Aorta (tissue), 5 donors: ENCODE measurements at regions not wholly inside any gene's neighbourhood (a gene's known extent, or its start where the extent isn't known, plus 50 kb on each side); places are given as distances from the start of the nearest gene placed in this dataset.
A peak's percentile ranks its signal among the peaks of the same experiment; 100 is the strongest.
"Not testable (repeated sequence)": the region's sequence is repeated elsewhere in the genome, so short reads cannot be mapped to it uniquely, and the experiment has no call there.

ENCODE experiments used
- ATAC-seq: fragments of 200-7000 bp; cut with Tn5 transposase; one replicate; pipeline ENCODE4 v1.9.1; 2022; ENCODE audit warnings: moderate library complexity; ENCODE audit not compliant: low FRiP score
- DNase-seq, 2 donors: peaks; one replicate each; pipeline ENCODE4 v3.0.0-alpha.2; 2020
- H3K27ac ChIP-seq, 2 donors: one replicate each; pipeline ENCODE4 v1.5.1; 2013; ENCODE audit warnings: low read length in 2 of 2, mild to moderate bottlenecking in 2 of 2, moderate library complexity in 2 of 2, control low read depth in 1 of 2, inconsistent platforms in 1 of 2, low read depth in 1 of 2
- H3K27me3 ChIP-seq, 2 donors: one replicate each; pipeline ENCODE4 v1.6.1; 2013; ENCODE audit warnings: control low read depth in 1 of 2, low read length in 1 of 2, mild to moderate bottlenecking in 1 of 2, moderate library complexity in 1 of 2; ENCODE audit not compliant: insufficient read depth in 2 of 2, control insufficient read depth in 1 of 2
- H3K36me3 ChIP-seq, 2 donors: one replicate each; pipeline ENCODE4 v1.6.1; 2013; ENCODE audit warnings: control low read depth in 1 of 2, low read length in 1 of 2, mild to moderate bottlenecking in 1 of 2; ENCODE audit not compliant: insufficient read depth in 2 of 2, control insufficient read depth in 1 of 2
- H3K4me1 ChIP-seq, 2 donors: one replicate each; pipeline ENCODE4 v1.6.1; 2013; ENCODE audit warnings: low read length in 2 of 2, control low read depth in 1 of 2, mild to moderate bottlenecking in 1 of 2, moderate library complexity in 1 of 2; ENCODE audit not compliant: insufficient read depth in 2 of 2, control insufficient read depth in 1 of 2
- H3K4me3 ChIP-seq, 2 donors: one replicate each; pipeline ENCODE4 v1.5.1; 2013; ENCODE audit warnings: low read length in 2 of 2, control low read depth in 1 of 2, mild to moderate bottlenecking in 1 of 2
- H3K9me3 ChIP-seq: one replicate; pipeline ENCODE4 v1.6.1; 2013; ENCODE audit warnings: mild to moderate bottlenecking, low read length; ENCODE audit not compliant: control insufficient read depth
- WGBS, 2 donors: extraction: QIAGEN DNeasy Blood & Tissue Kit; methylation state at CpG; one replicate each; pipeline ENCODE4 v1.1.7; 2013; 5-methylcytosine and 5-hydroxymethylcytosine counted together
- intact Hi-C, 2 donors: fragments of 100-400 bp; cut with DNase I; formaldehyde crosslinking; loops; one replicate each; pipeline versions ENCODE4 v1.14.2 to v1.15.0; 2022
- donor health status: healthy with polysubstance abuse.
- donor health status: Bipolar disorder and iron deficiency.
- donor health status: DM: no; HTN: no; CAD: no.
- donor health status: DM: no; HTN: no; CAD: no.
- donor health status: DM: yes; HTN: yes; CAD: no.

DNA sequence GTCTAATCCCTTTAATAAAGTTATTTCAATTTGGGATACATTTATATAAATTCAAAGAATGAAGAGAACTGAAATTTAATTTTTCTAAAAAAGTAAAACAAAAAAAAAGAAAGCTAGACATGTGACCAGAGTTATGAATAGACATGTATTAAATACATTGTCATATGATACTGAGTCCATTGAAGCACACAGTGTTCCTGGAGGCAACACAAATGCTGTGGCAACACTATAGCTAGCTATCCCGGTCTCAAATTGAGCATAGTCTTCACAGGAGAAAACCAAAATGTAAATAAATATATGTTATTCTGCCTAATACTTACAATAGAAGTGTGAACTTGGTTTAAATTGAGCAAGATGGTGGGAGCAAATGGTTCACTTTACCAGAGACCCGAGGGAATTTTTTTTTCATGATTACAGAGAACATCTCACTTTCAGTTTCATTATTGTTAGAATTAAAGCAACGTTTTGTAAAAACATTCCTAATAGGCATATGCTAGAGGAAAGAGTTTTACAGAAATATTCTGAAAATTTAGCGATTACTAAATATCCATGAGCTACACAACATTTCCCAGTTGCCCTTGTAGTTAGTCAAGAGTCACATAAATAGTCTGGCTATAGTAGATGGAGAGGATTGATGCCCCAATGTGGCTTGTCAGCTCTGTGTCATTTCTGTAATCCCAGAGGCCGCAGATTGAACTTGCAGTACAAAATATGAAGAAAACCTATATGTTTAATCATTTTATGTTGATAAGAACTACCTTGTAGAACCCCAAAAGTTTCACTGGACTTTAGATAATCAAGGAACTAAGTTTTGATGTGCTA, 775.7 kb upstream of the SPRY2 start:
- WGBS, 2 donors: 79% methylated on average over 5 of the region's 5 CpGs
- Histone ChIP-seq H3K27me3 (no peaks in the 10 kb centered on the region), H3K4me3 (no peak overlapping the region), H3K36me3 (no peaks in the 10 kb centered on the region), H3K27ac (no peak overlapping the region), H3K4me1 (no peaks in the 10 kb centered on the region), H3K9me3 (no peaks in the 10 kb centered on the region)
- no peak for ATAC-seq
- intact Hi-C loops: no loop called here
- no peak for DNase-seq

DNA sequence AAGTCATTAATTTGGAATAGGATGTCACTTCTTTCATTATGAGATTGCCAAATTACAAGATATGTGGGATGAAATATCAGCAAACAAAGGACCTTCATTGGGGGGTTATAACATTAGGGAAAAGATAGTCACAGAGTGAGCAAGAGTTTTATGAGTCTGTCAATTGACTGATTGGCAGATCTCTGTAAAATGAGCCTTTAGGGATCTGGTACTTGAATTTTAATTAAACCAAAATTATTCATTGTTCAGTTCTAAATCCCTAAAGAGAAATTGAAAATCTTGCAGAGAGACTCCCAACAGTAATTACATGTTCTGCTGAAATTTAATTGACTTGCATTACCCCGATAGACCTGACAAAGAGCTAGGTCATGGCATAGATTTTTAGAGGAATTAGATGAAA, 768.1 kb upstream of the SPRY2 start:
- ATAC-seq: no peak
- Histone ChIP-seq H3K9me3 (no peaks in the 10 kb centered on the region), H3K27ac (no peak overlapping the region), H3K36me3 (no peaks in the 10 kb centered on the region), H3K4me3 (no peak overlapping the region), H3K27me3 (no peaks in the 10 kb centered on the region), H3K4me1 (no peaks in the 10 kb centered on the region)
- 97 to 100% methylated on average over 1 of the region's 1 CpG for WGBS, 2 donors
- DNase-seq: no peak
- intact Hi-C loops: no loop called here

DNA sequence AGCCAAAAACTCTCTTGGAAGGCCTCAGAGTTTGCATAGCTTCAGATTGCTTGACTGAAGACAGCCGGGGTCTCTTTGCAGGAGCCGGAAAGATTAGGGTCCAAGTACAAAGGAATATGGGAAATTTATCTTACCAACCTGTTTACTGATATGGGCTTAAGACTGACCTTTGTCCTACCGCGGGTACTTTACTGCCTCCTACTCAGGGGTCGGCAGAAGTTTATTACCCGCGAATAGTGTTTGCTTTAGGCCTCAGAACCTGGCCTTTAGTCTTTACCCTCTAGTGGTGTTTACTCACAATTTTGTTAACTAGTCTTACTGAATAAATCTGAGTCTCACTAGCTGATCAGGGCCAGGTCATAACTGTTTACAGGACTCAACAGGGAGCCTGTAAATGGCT, 765.4 kb upstream of the SPRY2 start:
- H3K9me3 ChIP-seq: no peaks in the 10 kb centered on the region
- whole genome bisulfite sequencing, 2 donors: 45 to 60% methylated on average over 7 of the region's 7 CpGs

DNA sequence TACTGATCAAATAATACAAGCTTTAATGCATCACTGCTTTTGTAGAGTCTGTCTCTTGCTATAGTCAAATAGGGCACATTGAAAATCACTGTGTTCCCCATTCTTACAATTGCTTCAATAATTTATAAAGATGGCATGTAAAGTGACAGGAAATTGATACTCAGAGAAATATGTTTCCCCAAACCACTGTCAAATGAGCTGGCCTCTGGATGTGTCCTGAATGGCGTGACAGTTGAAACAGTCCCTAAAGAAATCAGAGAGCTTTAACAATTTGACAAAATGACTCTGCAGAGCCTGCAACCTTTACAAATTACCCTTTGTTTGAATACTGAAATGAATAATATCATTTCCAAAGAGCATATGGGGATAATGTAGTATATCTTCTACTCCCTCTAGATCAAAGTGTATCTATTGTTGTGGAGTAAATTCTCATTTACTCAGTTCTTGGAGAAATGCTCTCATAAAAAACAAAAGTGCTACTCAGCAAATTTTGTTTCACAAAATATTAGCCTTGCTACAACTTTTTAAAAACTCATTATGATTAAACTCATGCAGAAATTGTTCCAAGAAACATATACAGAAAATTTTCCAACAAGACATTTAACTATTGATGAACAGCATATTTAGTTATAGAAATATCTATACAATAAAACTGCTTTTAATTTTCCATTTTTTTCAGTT, 763.2 kb upstream of the SPRY2 start:
- DNase-seq (no peak), ATAC-seq (no peak)
- intact Hi-C loops: no loop called here
- no peaks in the 10 kb centered on the region for H3K4me1 ChIP-seq
- no peaks in the 10 kb centered on the region for H3K27me3 ChIP-seq
- H3K4me3 ChIP-seq: no peak overlapping the region
- H3K36me3 ChIP-seq: no peaks in the 10 kb centered on the region
- no peaks in the 10 kb centered on the region for H3K9me3 ChIP-seq
- WGBS, 2 donors: 45 to 66% methylated on average over 1 of the region's 1 CpG
- H3K27ac ChIP-seq: no peak overlapping the region

More for the DNA sequence above, 765.4 kb upstream of the SPRY2 start:
- intact Hi-C loops: no loop called here
- DNase-seq (no peak), ATAC-seq (no peak)
- Histone ChIP-seq H3K27ac (no peak overlapping the region), H3K4me3 (no peak overlapping the region), H3K36me3 (no peaks in the 10 kb centered on the region), H3K4me1 (no peaks in the 10 kb centered on the region), H3K27me3 (no peaks in the 10 kb centered on the region)

DNA sequence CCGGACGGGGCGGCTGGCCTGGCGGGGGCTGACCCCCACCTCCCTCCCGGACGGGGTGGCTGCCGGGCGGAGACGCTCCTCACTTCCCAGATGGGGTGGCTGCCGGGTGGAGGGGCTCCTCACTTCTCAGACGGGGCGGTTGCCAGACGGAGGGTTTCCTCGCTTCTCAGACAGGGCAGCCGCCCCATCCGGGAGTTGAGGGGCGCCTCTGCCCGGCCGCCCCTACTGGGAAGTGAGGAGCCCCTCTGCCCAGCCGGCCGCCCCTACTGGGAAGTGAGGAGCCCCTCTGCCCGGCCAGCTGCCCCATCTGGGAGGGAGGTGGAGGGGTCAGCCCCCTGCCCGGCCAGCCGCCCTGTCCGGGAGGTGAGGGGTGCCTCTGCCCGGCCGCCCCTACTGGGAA, 761.1 kb upstream of the SPRY2 start:
- H3K27me3 ChIP-seq, H3K27ac ChIP-seq, intact Hi-C loops, H3K36me3 ChIP-seq, H3K4me1 ChIP-seq, ATAC-seq, H3K9me3 ChIP-seq, H3K4me3 ChIP-seq: not testable (repeated sequence)
- DNase-seq: peak in 1 of 2 donors; percentile 48
- WGBS, 2 donors: 94 to 95% methylated on average over 19 to 27 of the region's 27 CpGs

DNA sequence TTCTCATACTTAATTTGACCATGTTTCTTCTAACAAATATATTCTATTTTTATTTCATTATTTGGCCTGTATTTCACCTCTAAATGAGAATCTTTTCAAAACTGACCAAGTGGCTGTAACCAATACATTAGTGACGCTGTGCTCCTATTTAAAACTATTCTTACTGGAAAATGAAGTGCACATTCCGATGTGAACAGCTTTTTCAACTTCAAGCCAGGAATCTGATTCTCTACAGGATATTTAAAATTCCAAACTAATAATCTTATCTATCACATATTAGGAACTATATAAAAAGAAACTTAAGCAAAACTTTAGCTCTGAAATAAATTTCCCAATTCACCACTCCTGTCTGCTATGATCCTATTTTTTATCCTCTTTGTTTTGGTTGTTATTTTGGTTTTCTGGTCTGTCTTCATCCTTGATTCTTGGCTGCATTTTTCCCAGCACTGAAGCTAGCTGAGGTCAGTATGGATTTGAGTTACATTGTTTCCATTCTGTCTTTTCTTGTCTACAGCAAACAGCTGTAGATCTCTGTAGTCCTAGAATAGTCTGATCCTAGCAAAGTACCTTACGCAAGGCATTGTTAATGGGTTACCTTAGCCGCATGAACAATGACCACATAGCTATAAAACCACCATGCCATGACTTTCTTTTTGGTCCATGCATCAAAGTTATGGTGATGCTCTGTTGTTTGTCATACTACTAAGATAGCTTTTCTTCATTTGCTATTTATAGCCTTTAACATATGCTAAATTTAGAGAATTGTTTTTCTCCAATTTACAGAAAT, 748.6 kb upstream of the SPRY2 start:
- H3K4me1 ChIP-seq: no peaks in the 10 kb centered on the region
- intact Hi-C loops: no loop called here
- DNase-seq (no peak), ATAC-seq (no peak)
- H3K9me3 ChIP-seq: no peaks in the 10 kb centered on the region
- H3K27ac ChIP-seq: no peak overlapping the region
- H3K36me3 ChIP-seq: no peaks in the 10 kb centered on the region
- H3K27me3 ChIP-seq: no peaks in the 10 kb centered on the region
- 54 to 56% methylated on average over 4 of the region's 4 CpGs for WGBS, 2 donors
- no peak overlapping the region for H3K4me3 ChIP-seq

DNA sequence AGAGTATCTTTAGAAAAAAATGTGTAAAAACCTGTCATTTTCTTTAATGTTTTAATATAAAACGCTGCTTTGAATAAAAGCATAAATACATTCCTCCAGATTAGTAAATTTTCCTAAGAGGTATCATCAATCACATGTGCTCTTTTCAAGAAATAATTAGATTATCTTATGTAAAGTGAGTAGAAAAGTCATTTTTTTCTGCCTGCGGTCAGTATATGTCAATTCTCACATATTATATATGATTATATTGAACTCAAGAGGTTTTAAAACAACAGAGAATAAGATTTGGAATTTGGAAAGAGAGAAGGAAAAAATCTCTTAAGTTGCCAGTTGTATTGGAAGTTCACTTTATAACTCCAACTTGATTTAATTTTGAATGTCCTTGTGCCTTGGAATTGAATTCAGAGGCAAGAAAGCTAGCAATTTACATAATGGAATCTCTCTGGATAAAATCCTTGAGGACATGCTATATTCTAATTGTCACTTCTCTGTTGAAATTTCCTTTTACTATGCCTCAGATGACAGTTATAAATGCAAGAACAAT, 740.1 kb upstream of the SPRY2 start:
- H3K4me1 ChIP-seq: no peaks in the 10 kb centered on the region
- ATAC-seq (no peak), DNase-seq (no peak)
- H3K36me3 ChIP-seq: no peaks in the 10 kb centered on the region
- H3K27me3 ChIP-seq: no peaks in the 10 kb centered on the region
- intact Hi-C loops: no loop called here
- H3K9me3 ChIP-seq: no peaks in the 10 kb centered on the region
- H3K27ac ChIP-seq: no peak overlapping the region
- H3K4me3 ChIP-seq: no peak overlapping the region
- 52 to 58% methylated on average over 2 of the region's 2 CpGs for WGBS, 2 donors

DNA sequence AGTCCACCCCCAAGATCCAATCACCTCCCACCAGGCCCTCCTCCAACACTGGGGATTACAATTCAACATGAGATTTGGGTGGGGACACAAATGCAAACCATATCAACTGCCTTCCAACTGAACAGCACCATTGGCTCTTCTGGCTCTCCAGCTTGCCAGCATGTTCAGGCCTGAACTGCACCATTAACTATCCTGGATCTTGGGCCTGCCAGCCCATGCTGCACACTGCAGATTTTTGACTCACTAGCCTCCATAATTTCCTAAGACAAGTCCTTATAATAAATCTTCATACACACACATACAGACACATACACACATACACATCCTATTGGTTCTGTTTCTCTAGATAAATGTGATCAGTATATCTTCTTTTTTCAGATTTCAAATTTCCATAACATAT, 737.1 kb upstream of the SPRY2 start:
- intact Hi-C loops: no loop called here
- Histone ChIP-seq H3K36me3 (no peaks in the 10 kb centered on the region), H3K27ac (no peak overlapping the region), H3K4me1 (no peaks in the 10 kb centered on the region), H3K27me3 (no peaks in the 10 kb centered on the region), H3K9me3 (no peaks in the 10 kb centered on the region), H3K4me3 (no peak overlapping the region)
- DNase-seq (no peak), ATAC-seq (no peak)
